Small intestine (tissue), 7 donors: ENCODE measurements at regions not wholly inside any gene's neighbourhood (a gene's known extent, or its start where the extent isn't known, plus 50 kb on each side); places are given as distances from the start of the nearest gene placed in this dataset.
A peak's percentile ranks its signal among the peaks of the same experiment; 100 is the strongest.

Experiments
- DNase-seq, 2 donors: peaks; one replicate each; pipeline versions ENCODE4 v3.0.0 to v3.0.0-alpha.2; 2013
- FAIRE-seq: peaks from 2 replicates; lab custom pipeline; 2012; peaks lifted over from hg19 to GRCh38; lab: Jason Lieb, UNC
- H3K27ac ChIP-seq, 3 donors: one replicate each; pipeline ENCODE4 v1.5.1; 2013; ENCODE audit warnings: low read length in 2 of 3, mild to moderate bottlenecking in 2 of 3, control low read depth in 1 of 3, inconsistent platforms in 1 of 3, low read depth in 1 of 3, moderate library complexity in 1 of 3
- H3K27me3 ChIP-seq, 3 donors: one replicate each; pipeline ENCODE4 v1.6.1; 2013; ENCODE audit warnings: low read length in 3 of 3, inconsistent platforms in 1 of 3; ENCODE audit not compliant: control insufficient read depth in 3 of 3, insufficient read depth in 3 of 3
- H3K36me3 ChIP-seq, 3 donors: one replicate each; pipeline ENCODE4 v1.6.1; 2013; ENCODE audit warnings: low read length in 3 of 3, inconsistent platforms in 1 of 3, low read depth in 1 of 3, mild to moderate bottlenecking in 1 of 3, moderate library complexity in 1 of 3; ENCODE audit not compliant: control insufficient read depth in 3 of 3, insufficient read depth in 2 of 3
- H3K4me1 ChIP-seq, 3 donors: one replicate each; pipeline ENCODE4 v1.6.1; 2013; ENCODE audit warnings: low read length in 2 of 3, inconsistent platforms in 1 of 3, low read depth in 1 of 3, mild to moderate bottlenecking in 1 of 3, moderate library complexity in 1 of 3; ENCODE audit not compliant: control insufficient read depth in 3 of 3, insufficient read depth in 2 of 3
- H3K4me3 ChIP-seq, 3 donors: one replicate each; pipeline ENCODE4 v1.5.1; 2013; ENCODE audit warnings: low read length in 3 of 3, control low read depth in 1 of 3, inconsistent platforms in 1 of 3, low read depth in 1 of 3, mild to moderate bottlenecking in 1 of 3, moderate library complexity in 1 of 3
- H3K9me3 ChIP-seq, 2 donors: one replicate each; pipeline ENCODE4 v1.6.1; 2013; ENCODE audit warnings: low read depth in 1 of 2, low read length in 1 of 2; ENCODE audit not compliant: control insufficient read depth in 2 of 2, insufficient read depth in 1 of 2
- WGBS, 3 donors: extraction: QIAGEN DNeasy Blood & Tissue Kit; methylation state at CpG; one replicate each; pipeline ENCODE4 v1.1.7; 2013; 5-methylcytosine and 5-hydroxymethylcytosine counted together
- donor health status: healthy with polysubstance abuse.
- donor health status: control.
- donor health status: control.
- donor health status: Bipolar disorder and iron deficiency.
- donor health status: healthy.

GRCh38 chrX:39477031-39477761 lies 620.6 kb downstream of the BCOR start:
- DNase-seq: no peak
- Histone ChIP-seq H3K9me3 (no peaks in the 10 kb centered on the region), H3K36me3 (no peaks in the 10 kb centered on the region), H3K4me1 (peaks cover 0 to 35% (median 0%) of the 10 kb centered on the region in 3 donors), H3K27ac (peak overlapping the region in 2 of 3 donors; percentile 42 to 74), H3K27me3 (no peaks in the 10 kb centered on the region), H3K4me3 (no peak overlapping the region)
- no peak for FAIRE-seq
- 70 to 75% (median 75%) methylated on average over 13 to 17 of the region's 17 CpGs for WGBS, 3 donors

GRCh38 chrX:39477762-39478120 lies 620.0 kb downstream of the BCOR start:
- FAIRE-seq: no peak
- peak; percentile 25 to 76 for DNase-seq
- WGBS, 3 donors: 14 to 49% (median 27%) methylated on average over 13 to 15 of the region's 15 CpGs
- Histone ChIP-seq H3K27me3 (no peaks in the 10 kb centered on the region), H3K4me1 (peaks cover 0 to 35% (median 0%) of the 10 kb centered on the region in 3 donors), H3K27ac (peak overlapping the region in 2 of 3 donors; percentile 42 to 74), H3K4me3 (no peak overlapping the region), H3K36me3 (no peaks in the 10 kb centered on the region), H3K9me3 (no peaks in the 10 kb centered on the region)

- no peak overlapping the region for H3K4me3 ChIP-seq
- FAIRE-seq: no peak
Observed at GRCh38 chrX:39479856-39480255, 617.9 kb downstream of the BCOR start.

GRCh38 chrX:39480963-39481362 lies 616.8 kb downstream of the BCOR start:
- no peaks in the 10 kb centered on the region for H3K36me3 ChIP-seq
- H3K9me3 ChIP-seq: no peaks in the 10 kb centered on the region
- WGBS, 3 donors: 0 to 44% (median 23%) methylated on average over 1 of the region's 1 CpG
- H3K4me3 ChIP-seq: no peak overlapping the region
- FAIRE-seq (no peak), DNase-seq (no peak)
- H3K4me1 ChIP-seq: peaks cover 0 to 19% (median 0%) of the 10 kb centered on the region in 3 donors
- H3K27me3 ChIP-seq: no peaks in the 10 kb centered on the region
- no peak overlapping the region for H3K27ac ChIP-seq

More at GRCh38 chrX:39479856-39480255, 617.9 kb downstream of the BCOR start:
- 80 to 92% (median 84%) methylated on average over 4 of the region's 4 CpGs for WGBS, 3 donors
- peaks cover 0 to 24% (median 0%) of the 10 kb centered on the region in 3 donors for H3K4me1 ChIP-seq
- DNase-seq: no peak
- H3K36me3 ChIP-seq: no peaks in the 10 kb centered on the region
- no peaks in the 10 kb centered on the region for H3K9me3 ChIP-seq
- H3K27me3 ChIP-seq: no peaks in the 10 kb centered on the region
- H3K27ac ChIP-seq: no peak overlapping the region

- no peaks in the 10 kb centered on the region for H3K27me3 ChIP-seq
- no peaks in the 10 kb centered on the region for H3K36me3 ChIP-seq
- no peak for DNase-seq
- peaks cover 0 to 17% (median 0%) of the 10 kb centered on the region in 3 donors for H3K4me1 ChIP-seq
- no peak for FAIRE-seq
- no peak overlapping the region for H3K27ac ChIP-seq
- 66 to 95% (median 89%) methylated on average over 4 of the region's 4 CpGs for WGBS, 3 donors
- H3K4me3 ChIP-seq: no peak overlapping the region
- no peaks in the 10 kb centered on the region for H3K9me3 ChIP-seq
Observed at GRCh38 chrX:39481621-39482020, 616.1 kb downstream of the BCOR start.

- H3K36me3 ChIP-seq: no peaks in the 10 kb centered on the region
- WGBS, 3 donors: 59 to 70% (median 68%) methylated on average over 12 of the region's 12 CpGs
- FAIRE-seq (no peak), DNase-seq (no peak)
- no peaks in the 10 kb centered on the region for H3K27me3 ChIP-seq
- H3K4me3 ChIP-seq: no peak overlapping the region
- H3K27ac ChIP-seq: no peak overlapping the region
- no peaks in the 10 kb centered on the region for H3K4me1 ChIP-seq
- no peaks in the 10 kb centered on the region for H3K9me3 ChIP-seq
Observed at GRCh38 chrX:39484159-39485068, 613.3 kb downstream of the BCOR start.

GRCh38 chrX:39487166-39487968 lies 610.4 kb downstream of the BCOR start:
- H3K4me3 ChIP-seq: no peak overlapping the region

GRCh38 chrX:39487969-39488330 lies 609.8 kb downstream of the BCOR start:
- 69 to 86% (median 83%) methylated on average over 4 of the region's 4 CpGs for WGBS, 3 donors
- H3K4me1 ChIP-seq: peaks cover 0 to 17% (median 8%) of the 10 kb centered on the region in 3 donors
- no peaks in the 10 kb centered on the region for H3K9me3 ChIP-seq
- no peak overlapping the region for H3K27ac ChIP-seq
- no peaks in the 10 kb centered on the region for H3K36me3 ChIP-seq
- FAIRE-seq: no peak
- no peak for DNase-seq
- no peaks in the 10 kb centered on the region for H3K27me3 ChIP-seq
- H3K4me3 ChIP-seq: no peak overlapping the region

More at GRCh38 chrX:39487166-39487968, 610.4 kb downstream of the BCOR start:
- Histone ChIP-seq H3K36me3 (no peaks in the 10 kb centered on the region), H3K9me3 (no peaks in the 10 kb centered on the region), H3K27me3 (no peaks in the 10 kb centered on the region), H3K4me1 (peaks cover 0 to 13% (median 8%) of the 10 kb centered on the region in 3 donors), H3K27ac (no peak overlapping the region)
- DNase-seq (no peak), FAIRE-seq (no peak)
- WGBS, 3 donors: 64 to 88% (median 65%) methylated on average over 8 of the region's 8 CpGs
